BE2C (cell line): ENCODE measurements at regions not wholly inside any gene's neighbourhood (a gene's known extent, or its start where the extent isn't known, plus 50 kb on each side); places are given as distances from the start of the nearest gene placed in this dataset.

ENCODE experiments used
- DNase-seq: peaks from one replicate; pipeline ENCODE4 v3.0.0-alpha.2; 2020
- H3K27me3 ChIP-seq: fragments of 250-450 bp; sonication (Bioruptor Pico); 2 replicates; pipeline ENCODE4 v1.5.1; 2020; ENCODE audit warnings: mild to moderate bottlenecking
- H3K36me3 ChIP-seq: fragments of 250-450 bp; sonication (Bioruptor Pico); 2 replicates; pipeline ENCODE4 v1.5.1; 2020; ENCODE audit warnings: mild to moderate bottlenecking
- H3K4me1 ChIP-seq: fragments of 250-450 bp; sonication (Bioruptor Pico); 2 replicates; pipeline ENCODE4 v1.5.1; 2020
- H3K4me3 ChIP-seq: 2 replicates; pipeline ENCODE4 v1.5.1; 2011; ENCODE audit warnings: low read depth, low read length
- H3K9me3 ChIP-seq: fragments of 250-450 bp; sonication (Bioruptor Pico); 2 replicates; pipeline ENCODE4 v1.5.1; 2020
- TF ChIP-seq, protein P1 (sequence below): IDR thresholded peaks from 2 replicates; pipeline ENCODE4 v1.5.1; 2012; ENCODE audit warnings: mild to moderate bottlenecking, low read depth, low read length

DNA sequence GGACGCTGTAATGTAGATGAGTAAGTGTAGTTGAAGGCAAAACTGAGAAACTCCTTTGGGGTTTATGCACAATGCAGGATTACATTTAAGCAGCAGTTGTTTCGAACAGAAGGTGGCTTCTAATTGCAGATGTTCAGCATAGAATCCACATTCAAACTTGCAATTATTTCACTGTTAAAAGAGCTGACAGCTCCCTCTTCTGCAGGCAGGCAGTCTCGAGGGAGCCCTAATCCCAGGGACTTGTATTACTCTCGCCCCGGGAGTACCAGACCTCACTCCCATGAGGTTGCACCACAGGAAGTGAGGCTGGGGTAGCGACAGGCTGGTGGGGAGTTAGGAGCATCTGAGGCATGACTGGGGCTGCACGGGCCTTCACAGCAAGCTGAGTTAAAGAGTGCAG lies 484.3 kb upstream of the EEF2KMT start:
- peak; percentile 50 for DNase-seq
- TF ChIP-seq, protein P1, sequence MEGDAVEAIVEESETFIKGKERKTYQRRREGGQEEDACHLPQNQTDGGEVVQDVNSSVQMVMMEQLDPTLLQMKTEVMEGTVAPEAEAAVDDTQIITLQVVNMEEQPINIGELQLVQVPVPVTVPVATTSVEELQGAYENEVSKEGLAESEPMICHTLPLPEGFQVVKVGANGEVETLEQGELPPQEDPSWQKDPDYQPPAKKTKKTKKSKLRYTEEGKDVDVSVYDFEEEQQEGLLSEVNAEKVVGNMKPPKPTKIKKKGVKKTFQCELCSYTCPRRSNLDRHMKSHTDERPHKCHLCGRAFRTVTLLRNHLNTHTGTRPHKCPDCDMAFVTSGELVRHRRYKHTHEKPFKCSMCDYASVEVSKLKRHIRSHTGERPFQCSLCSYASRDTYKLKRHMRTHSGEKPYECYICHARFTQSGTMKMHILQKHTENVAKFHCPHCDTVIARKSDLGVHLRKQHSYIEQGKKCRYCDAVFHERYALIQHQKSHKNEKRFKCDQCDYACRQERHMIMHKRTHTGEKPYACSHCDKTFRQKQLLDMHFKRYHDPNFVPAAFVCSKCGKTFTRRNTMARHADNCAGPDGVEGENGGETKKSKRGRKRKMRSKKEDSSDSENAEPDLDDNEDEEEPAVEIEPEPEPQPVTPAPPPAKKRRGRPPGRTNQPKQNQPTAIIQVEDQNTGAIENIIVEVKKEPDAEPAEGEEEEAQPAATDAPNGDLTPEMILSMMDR, result no peak
- H3K36me3 ChIP-seq, result no peaks in the 10 kb centered on the region

DNA sequence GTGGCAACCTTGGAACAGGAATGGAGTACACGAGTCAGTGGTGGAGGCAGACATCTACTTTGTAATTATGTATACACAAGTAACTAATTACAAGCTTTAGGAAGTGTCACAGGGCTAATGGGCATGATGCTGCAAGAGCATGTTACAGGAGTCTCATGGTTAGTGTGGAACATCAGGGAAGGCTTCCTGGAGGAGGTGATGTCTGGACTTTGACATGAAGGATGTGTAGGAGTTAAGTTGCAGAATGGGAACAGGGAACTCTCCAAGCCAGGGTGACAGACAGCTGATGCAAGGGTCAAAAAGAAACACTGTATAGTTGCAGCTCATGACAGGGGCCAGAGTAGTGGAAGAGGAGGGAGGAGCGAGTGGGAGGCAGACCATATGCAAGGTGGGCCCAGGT lies 483.8 kb upstream of the EEF2KMT start:
- TF ChIP-seq, protein P1, result no peak
- no peaks in the 10 kb centered on the region for H3K27me3 ChIP-seq
- no peaks in the 10 kb centered on the region for H3K9me3 ChIP-seq
- peaks cover 10% of the 10 kb centered on the region for H3K4me1 ChIP-seq
- no peak overlapping the region for H3K4me3 ChIP-seq
- no peaks in the 10 kb centered on the region for H3K36me3 ChIP-seq
- DNase-seq, result no peak

More for the DNA sequence above, 484.3 kb upstream of the EEF2KMT start:
- no peaks in the 10 kb centered on the region for H3K27me3 ChIP-seq
- H3K4me3 ChIP-seq, result no peak overlapping the region
- no peaks in the 10 kb centered on the region for H3K9me3 ChIP-seq
- H3K4me1 ChIP-seq, result peaks cover 5% of the 10 kb centered on the region

DNA sequence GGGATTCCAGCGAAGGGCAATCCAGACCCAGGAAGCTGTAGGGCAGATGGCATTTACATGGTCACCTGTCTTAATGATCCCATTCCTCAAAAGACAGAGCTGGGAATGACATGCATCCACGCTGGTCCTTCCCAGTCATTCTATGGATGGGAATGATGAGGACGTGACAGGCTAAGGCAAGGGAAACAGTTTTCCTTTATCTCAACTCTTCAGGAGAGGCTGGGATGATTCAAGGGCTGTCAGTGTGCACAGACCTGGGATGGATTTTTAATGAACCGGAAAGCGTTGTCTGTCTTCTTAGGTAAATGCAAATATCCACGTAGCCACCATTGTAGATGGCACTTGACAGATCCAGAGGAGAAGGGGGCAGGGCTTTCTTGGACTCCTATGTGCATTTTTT lies 483.2 kb upstream of the EEF2KMT start:
- Histone ChIP-seq H3K36me3 (no peaks in the 10 kb centered on the region), H3K27me3 (no peaks in the 10 kb centered on the region), H3K4me3 (no peak overlapping the region), H3K4me1 (peaks cover 12% of the 10 kb centered on the region), H3K9me3 (no peaks in the 10 kb centered on the region)
- no peak for DNase-seq
- TF ChIP-seq, protein P1, result no peak

DNA sequence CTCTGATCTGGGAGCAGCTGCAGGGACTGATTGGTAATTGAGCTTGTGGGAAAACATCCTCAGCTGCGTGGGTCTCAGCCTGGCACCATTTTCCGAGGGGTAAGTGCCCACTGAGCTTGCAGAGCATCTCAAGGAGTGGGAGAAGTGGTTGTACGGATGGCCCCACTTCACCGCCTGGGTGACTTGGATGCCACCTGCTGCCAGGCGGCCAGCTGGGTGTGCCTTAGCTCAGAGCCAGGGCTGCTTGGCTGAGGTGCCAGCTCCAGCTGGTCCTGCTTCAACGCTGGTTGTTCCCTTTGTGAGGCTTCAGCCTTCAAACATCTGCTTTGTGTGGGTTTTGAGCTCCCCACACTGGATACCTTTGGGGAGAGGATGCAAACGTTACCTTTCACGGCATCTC lies 482.7 kb upstream of the EEF2KMT start:
- DNase-seq, result no peak
- Histone ChIP-seq H3K4me1 (peaks cover 15% of the 10 kb centered on the region), H3K36me3 (no peaks in the 10 kb centered on the region), H3K9me3 (no peaks in the 10 kb centered on the region), H3K4me3 (no peak overlapping the region), H3K27me3 (no peaks in the 10 kb centered on the region)
- TF ChIP-seq, protein P1, result no peak

DNA sequence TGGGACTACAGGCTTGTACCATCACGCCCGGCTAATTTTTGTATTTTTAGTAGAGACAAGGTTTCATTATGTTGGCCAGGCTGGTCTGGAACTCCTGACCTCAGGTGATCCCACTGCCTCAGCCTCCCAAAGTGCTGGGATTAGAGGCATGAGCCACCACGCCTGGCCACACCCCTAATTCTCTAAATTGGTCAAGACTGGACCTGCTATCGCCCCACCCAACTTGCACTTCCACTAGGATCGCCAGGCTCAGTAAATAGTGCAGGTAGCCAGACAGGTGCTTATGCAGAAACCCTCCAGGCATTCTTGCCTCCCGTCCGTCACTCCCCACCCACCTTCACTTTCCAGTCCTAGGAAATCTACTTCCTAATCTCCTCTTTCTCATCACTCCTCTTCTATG lies 481.4 kb upstream of the EEF2KMT start:
- no peaks in the 10 kb centered on the region for H3K27me3 ChIP-seq
- H3K36me3 ChIP-seq, result no peaks in the 10 kb centered on the region
- H3K4me3 ChIP-seq, result no peak overlapping the region
- no peaks in the 10 kb centered on the region for H3K9me3 ChIP-seq
- peaks cover 23% of the 10 kb centered on the region for H3K4me1 ChIP-seq
- TF ChIP-seq, protein P1, result no peak
- DNase-seq, result no peak

DNA sequence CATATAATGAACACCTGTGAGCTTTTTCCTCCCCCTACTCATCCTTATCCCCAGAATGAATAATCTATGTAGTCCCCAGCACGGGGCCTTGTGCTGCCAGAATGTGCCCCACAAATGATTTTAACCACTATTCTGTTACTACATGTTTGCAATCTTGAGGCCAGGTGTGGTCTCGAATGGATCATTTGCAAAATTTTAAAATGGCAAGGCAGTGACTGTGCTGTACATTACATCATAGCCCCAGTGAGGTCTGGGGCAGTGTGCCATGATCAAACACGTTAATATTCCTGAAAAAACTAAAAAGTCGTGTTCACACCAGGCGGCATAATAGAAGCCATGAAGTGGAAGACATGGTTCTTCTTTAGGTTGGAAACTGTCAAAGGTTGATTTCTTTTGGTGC lies 479.9 kb upstream of the EEF2KMT start:
- TF ChIP-seq, protein P1, result no peak

More for the DNA sequence above, 479.9 kb upstream of the EEF2KMT start:
- Histone ChIP-seq H3K27me3 (no peaks in the 10 kb centered on the region), H3K4me1 (peaks cover 20% of the 10 kb centered on the region), H3K36me3 (no peaks in the 10 kb centered on the region), H3K4me3 (no peak overlapping the region), H3K9me3 (no peaks in the 10 kb centered on the region)
- DNase-seq, result no peak
